HG02852 (cell line): ENCODE measurements at regions not wholly inside any gene's neighbourhood (a gene's known extent, or its start where the extent isn't known, plus 50 kb on each side); places are given as distances from the start of the nearest gene placed in this dataset.

Source experiments
- ATAC-seq: cut with Tn5 transposase; IDR thresholded peaks from one replicate; pipeline ENCODE4 v1.9.1; 2021; ENCODE audit warnings: mild to moderate bottlenecking, moderate library complexity; ENCODE audit not compliant: unreplicated experiment

DNA sequence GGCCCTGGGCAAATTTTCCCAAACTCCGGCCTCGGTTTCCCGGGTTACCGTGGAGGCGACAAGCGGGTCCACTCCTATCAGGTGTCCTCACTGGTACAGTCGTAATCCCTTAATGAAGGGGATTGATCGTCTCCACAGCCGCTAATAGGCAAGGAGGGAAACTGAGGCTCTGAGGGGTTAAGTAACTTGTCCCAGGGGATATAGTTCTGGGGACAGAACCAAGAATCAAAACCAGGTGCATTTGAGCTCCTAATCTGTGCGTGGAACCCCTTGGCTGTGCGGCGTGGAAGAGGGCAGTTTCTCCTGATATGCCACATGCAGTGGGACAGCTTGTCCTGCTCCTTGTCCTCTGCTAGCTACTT lies 157.2 kb downstream of the CYRIA start:
- no peak for ATAC-seq

DNA sequence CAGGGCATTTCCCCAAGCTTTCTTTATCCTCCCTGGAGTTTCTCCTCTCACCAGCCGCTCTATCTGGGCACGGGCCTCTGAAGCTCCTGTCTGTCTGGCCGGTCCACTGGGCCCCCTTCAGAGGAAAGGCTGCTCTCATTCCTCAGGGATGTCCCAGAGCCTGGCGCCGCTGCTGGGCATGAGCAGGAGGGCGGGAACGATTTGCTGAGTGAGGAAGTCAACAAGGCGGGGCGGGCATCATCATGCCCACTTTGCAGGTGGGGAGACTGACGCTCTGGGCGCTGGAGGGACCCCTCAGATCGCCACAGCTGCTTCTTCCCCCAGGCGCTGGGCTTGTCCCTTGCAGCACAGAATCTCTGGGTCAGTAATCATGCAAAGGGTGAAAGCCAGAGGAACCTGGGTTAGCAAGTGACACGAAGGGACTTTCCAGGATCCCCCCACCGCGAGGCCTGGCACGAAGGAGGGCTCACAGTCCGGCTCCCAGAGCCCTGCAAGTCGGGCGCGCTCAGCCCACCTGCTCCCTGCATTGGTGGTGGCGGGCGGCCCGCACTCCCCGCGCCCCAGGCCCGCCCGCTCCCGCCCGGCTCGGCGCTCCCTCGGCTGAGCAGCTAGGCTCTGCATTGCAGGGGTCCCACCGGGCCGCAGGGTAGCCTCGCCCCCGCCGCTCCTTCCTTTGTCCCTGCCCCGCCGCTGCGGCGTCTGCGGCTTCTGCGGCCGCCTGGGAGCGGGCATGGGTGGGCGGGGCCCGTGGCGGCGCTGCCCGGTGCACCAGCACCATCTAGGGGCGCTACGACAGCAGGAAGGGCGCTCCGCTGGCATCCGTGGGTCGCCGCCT lies 157.8 kb downstream of the CYRIA start:
- no peak for ATAC-seq

DNA sequence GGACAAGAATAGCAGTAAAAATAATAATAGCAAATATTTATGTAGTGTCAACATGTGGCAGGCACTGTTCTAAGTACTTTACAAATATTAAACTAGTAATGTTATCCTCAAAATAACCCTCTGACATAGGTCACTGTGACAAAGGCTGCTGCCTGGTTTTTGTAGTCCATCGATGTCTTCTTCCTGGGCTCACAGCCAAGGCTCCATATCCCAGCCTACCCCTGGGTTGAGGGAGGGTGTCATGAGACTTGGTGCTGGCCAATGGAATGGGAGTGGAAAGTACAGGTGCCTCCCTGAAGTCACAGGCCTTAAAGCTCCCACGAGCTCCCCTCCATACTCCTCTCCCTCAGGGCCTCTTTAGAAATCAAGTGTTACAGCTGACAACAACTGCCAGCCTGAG lies 159.3 kb downstream of the CYRIA start:
- no peak for ATAC-seq

DNA sequence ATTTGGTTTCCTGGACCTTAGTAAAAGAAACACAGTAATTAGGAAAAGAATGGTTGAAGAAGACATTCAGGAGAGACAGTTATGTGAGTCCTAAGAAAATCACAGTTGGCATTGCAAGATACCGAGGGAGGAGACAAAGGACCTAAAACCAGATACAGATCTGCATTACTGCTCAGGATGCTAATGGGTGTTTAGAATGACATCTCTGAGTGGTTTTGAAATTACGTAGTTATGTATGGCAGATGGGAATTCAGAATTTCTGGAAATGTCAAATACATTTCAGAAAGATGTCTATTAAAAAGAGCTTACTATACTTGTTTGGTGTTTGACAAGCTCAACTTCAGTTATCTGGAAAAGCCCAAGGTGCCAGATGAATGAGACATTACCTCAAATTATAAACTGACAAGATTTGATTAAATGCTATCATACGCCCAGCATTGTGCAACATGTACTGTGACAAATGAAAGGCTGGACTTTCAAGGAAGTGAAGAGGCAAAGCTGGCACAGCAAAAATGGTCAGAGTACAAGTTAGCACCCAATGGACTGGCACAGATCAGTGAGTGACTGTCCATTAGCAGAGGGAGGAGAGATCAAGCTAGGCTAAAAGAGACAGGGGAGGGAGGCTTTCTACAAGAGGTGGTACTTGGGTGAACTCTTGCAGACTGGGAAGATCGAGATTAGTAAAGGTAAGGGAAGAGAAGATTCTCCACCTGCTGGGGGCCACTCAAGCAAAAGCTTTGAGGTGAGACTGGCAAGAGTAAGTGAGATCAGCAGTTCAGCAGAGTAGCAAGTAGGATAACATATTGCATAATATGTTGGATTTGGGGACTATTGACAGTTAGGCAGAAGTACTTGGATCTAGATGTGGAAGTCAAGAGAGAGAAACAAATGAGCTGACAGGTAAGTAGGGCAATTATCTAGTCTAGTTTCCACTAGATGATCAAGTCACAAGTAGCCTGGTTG lies 168.9 kb downstream of the CYRIA start:
- ATAC-seq: no peak

DNA sequence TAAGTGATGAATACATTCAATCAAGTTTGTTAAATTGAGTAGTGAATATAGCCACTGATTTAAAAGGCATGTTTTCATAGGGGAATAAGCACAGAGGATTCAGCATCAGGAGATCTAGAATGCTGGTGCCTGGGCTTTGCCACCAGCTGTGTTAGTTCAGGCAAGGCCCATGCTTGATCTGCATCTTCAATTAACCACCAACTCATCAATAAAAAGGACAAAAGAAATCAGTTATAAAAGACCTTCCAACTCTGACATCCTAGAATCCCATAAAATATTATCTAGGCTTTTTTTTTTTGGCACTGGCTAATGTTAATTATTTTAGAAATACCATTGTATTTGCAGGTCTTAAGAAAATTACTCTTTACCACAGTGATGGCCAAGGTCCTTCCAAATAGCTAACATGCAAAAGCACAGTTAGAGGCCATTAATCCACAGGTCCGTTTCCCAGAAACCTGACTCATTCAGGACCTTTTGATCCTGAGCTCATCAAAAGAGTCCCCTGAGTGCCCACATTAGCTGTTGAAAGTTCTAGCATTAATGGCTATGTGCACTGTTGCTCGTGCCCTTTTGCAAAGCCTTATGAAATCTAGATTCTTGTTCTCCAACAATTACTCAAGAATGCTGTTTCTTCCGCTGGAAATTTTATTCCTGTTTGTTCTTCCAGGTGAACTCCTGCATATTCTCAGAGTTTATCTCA lies 170.0 kb downstream of the CYRIA start:
- ATAC-seq: no peak

DNA sequence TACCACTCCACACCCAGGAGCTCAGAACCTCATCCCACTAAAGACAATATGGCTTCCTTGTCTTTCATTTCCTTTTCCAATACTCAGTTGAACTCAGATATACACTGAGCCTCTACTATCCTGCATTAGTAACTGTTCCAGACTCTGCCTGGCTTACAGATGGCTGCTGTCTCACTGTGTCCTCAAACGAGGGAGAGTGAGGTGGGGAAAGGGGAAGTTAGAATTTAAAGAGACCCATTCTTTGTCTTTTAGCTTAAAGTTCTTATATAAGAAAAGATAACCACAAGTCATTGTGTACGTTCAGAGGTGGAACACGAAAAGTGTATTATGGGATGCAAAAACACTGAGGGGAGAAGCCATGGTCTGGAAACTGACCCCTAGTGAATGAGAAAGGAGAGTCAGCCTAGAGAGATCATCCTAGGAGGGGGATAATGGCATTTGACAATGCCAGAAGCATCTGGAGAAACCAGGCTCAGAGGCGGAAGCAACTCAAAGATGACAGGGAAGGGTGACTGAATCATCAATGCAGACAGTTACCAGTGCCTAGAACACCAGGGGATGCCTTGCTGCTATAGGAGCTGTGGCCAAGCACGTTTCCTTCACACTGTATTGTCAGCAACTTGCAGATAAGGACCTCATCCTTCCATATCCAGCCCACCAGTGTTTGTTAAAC lies 170.7 kb downstream of the CYRIA start:
- ATAC-seq: no peak

DNA sequence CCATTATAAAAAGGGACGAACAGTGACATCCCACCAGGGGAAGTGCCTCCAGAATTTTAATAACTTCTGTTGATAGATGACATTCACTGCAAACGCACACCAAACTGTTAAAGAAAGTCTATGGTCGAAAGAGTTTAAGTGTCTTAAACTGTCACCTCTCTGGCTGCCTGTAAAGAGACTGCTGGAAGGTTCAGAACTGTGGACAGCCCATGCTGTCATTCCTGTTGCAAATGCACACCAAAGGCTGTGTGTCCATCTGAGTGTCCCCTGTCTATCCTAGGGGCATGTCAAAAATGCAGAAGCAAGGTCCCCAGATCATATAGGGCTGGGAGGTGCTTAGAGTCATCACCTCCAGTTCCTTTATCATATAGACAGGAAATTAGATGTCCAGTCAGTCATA lies 171.8 kb downstream of the CYRIA start:
- ATAC-seq: no peak

DNA sequence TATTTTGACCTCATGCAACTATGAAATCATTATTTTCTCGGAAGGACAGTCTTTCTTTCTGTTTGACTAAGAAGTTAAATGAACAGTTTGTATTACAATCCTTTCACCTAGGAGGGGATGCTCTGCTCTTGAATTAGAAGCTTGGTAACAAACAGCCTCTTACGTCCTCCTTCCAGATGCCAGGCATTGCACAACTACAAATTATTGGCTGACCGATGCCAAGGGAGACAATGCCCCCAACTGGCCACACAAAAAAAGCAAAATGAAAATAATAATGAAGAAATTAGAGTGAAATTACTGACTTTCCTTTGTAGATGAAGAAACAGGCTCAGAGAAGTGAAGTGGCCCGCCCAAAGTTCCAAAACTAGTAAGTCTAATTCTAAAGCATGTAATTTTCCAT lies 177.9 kb downstream of the CYRIA start:
- ATAC-seq: no peak

DNA sequence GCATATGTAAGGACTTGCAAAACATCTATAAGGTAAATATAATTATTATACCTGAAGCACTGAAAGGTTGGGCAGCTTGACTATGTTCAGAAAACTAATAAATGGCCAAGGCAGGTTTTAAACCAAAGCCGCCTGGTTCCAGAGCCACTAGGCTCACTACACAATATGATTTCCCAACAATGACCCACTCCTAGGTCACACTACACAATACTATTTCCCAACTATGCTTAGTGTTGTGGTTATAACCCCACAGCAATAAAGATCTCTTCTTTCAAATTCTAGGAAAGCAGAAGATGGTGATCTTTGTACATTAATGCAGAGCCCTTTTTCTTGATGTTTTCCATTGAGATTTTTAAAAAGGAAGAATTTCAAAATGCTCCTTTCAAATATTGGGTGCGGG lies 180.4 kb downstream of the CYRIA start:
- ATAC-seq: no peak

DNA sequence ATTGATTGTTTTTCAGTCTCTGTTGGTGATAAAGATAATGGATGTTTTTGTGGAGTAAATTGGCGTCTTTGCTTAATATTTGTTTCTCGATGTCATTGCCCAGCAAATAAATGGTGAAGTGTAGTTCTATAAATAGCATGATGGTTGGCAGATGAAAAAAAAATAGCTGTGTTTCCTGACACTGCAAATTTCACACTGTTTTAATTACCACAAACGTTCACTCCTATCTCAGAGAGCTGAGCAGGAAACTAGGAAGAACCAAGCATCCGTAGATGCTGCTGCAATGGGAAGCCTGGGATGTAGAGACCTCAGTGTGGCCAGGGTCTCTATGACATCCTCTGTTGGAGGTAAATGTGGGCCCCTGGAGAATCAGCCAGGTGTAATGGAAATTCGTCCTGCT lies 183.2 kb downstream of the CYRIA start:
- ATAC-seq: no peak

DNA sequence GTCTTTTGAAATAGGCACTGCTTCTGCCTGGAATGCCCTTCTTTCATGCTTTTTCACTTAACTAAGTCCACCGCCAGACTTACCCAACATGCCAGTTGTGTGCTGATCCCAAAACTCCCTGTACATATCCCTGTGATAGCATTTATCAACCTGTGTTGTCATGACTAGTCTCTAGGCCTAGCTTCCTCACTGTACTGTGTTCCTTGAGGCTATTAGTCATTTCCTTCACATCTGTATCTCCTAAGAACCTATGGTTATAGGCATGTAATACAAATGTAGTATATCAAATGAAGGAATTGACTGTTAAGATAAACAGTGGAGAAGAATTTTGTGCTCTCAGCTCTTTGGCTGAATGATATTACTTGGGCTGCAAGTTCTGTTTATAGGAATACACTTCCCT lies 184.3 kb downstream of the CYRIA start:
- ATAC-seq: no peak

DNA sequence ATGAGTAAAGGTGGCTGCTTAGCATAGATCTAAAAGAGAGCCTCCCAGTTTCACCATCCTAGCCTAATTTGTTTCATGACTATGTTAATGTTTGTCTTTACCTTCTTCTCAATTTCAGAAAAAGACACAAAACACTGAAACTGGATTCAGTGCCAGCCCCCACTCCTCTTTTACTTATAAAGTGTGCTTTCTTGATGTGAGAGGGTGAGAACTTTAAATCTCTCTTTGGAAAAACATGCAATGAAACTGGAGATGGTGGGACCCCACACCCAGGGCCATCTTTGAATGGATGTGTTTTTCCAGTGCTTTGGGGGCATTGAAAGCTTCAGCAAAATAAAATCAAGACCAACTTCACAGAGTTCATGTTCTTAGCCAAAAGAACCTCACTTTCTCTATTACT lies 185.9 kb downstream of the CYRIA start:
- ATAC-seq: no peak

DNA sequence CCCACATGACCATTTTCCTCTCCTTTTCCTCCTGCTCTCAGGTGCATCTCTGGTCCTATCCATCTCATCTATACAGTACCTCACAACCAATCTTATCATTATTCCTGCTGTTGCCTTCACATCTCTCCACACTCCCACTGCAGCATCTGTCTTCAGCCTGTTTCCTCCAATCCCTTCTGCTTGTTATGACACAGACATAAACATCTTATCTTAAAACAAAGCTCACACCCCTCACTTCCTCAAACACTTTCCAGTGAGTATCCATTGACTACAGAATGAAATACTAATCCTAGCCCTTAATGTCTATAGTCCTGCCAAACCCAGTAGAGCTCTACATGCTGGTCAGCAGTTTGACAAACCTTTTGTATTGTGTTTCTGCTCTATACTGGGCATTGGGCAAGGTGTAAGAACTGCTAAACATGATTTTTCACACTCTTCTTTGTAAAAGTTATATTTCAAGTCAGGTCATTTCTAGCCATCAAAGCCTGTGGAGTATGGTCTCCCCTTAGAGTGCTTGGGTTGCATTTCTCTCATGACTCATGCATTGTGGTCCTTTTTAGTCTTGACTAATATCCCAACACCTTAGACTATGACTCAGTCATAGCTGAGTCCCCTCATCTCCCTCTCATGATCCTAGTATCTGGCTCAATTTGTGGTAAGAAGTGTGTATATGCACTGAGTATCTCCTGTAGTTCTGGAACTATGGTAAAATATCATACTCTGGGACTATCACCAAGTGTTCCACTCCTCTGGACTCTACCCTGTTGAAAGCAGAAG lies 187.0 kb downstream of the CYRIA start:
- no peak for ATAC-seq

DNA sequence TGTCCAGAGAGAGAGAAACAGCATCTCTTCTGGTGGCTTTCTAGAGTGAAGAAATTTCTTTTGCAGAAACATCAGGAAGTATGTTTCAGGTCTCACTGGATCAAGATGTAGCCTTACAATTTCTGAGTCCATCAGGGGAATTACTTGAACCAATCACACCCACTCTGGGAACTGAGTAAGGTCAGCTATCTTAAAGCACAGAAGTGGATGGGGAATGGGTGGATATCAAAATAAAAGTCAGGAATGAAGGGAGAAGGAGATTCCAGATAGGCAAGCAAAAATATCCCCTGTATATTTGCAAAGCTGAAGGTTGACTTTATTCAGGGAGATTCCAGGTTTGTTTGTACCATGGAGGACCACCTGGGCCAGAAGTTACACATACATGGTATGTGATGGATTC lies 188.0 kb downstream of the CYRIA start:
- ATAC-seq: no peak

DNA sequence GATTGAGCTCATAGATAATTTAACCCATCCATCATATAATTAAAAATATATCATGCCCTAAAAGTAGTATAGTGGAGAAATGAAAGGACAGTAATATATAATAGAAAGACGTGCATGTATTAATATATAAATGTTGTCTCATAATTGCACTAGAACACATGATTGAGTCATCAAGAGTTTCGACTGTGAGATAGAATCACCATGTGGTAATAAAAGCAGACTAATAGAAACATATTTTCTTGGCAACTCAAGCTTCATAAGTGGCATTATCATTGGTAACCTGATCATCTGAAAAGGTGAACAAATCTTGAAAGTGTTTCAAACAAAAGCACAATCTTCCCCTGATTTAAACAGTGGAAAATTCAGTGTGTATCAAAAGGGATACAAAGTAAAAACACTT lies 188.8 kb downstream of the CYRIA start:
- no peak for ATAC-seq

DNA sequence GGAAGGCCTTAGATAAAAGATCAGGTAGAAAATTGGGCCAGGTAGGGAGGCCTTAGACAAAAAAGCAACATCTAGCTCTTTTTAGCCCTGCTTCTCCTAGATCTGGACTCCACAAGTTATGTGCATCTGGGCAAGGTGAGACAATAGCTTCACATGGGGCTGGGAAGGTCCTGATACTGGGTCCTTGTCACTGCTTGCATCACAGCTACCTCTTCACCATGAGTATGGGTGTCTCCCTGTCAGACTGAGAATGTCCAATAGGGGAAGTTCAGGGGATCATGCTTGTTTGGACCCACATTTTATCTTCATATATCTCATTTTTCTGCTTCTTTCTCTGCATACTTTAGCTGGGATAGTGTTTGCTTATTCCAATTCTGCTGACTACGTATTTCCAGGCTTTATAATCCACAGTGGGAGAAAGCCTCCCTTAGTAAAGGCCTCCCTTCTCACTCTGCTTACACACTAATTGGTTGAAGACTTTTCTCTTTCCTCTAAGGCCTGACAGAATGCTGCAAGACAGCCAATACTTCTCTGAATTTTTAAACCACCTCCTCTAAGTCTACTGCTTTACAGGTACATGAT lies 189.6 kb downstream of the CYRIA start:
- ATAC-seq: no peak

DNA sequence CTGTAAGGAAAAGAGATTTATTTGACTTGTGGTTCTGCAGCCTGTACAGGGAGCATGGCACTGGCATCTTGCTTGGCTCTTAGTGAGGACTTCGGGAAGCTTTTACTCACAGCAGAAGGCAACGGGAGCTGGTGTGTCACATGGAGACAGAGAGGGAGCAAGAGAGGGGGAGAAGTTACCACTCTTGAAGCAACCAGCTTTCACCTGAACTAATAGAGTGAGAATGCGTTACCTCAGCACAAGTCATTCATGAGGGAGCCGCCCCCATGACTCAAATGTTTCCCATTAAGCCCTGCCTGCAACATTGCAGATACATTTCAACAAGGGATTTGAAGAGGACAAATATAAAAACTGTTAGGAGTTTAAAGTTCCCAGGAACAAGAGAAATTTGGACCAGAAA lies 190.0 kb downstream of the CYRIA start:
- ATAC-seq: no peak

DNA sequence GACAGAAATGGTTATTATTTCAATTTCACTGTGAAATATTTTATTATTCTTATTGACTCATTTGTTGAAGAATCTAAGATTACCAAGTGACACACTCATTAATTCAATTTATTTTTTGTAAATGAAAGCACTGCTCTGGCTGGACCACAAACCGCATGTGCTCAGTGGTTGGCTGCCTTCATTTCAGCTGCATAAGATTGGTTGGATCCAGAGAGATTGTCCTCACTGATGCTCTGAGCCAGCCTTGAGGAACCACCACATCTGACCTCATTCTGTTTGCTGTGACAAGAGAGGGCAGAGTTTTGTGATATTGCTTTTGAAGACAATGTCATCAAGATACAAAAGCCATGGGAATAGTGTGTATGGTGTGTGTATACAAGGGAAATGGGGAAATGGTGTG lies 192.1 kb downstream of the CYRIA start:
- ATAC-seq: no peak

DNA sequence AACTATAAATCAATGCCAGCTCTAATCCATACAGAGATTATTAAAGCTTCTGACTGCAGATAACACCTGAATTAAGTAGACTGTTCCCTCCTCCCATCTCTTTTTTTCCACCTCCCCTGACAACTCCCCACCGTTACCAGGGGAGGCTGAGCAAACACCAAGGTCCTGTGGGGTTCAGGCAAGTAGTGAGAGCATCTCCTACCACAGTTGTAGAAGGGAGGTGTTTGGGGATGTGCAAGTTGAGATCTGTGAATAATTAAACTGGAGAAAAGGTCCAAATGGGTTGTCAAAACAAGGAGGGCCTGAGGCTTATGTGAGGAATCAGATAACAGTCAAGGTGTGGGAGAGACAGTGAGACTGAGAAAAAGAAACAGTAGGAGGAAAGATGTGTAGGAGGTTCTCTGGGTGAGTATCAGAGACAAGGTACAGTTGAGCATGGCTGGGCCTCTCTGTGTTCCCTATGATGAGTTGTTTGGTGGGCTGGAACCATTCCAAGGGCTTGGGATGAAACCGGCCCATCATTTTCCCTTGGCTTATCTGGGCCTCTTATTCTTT lies 194.6 kb downstream of the CYRIA start:
- no peak for ATAC-seq

DNA sequence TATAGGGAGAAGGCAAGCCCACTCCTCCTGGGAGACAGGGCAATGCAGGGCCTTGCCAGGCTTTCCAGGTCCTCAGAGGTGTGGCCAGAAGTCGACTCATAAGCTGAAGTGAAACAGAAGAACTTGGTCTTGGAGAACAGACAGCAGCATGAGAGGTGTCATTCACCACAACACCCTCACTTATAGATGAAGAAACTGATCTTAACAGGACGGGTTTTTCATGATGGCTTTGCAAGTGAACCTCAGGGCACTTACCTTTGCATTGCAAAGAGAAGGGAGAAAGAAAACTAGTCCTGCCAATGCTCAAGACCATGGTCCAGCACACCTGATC lies 198.8 kb downstream of the CYRIA start:
- no peak for ATAC-seq
